Hepatocyte (in vitro differentiated cells): ENCODE measurements at regions not wholly inside any gene's neighbourhood (a gene's known extent, or its start where the extent isn't known, plus 50 kb on each side); places are given as distances from the start of the nearest gene placed in this dataset.

Source experiments
- DNase-seq: peaks from one replicate; pipeline ENCODE4 v3.0.0-alpha.2; 2016; ENCODE audit warnings: low spot score
- H2AFZ ChIP-seq: fragments of 200-600 bp; sonication (generic); 2 replicates; pipeline ENCODE4 v1.6.0; 2016; ENCODE audit warnings: antibody characterized with exemption, mild to moderate bottlenecking
- H3K27ac ChIP-seq: fragments of 200-600 bp; sonication (generic); 2 replicates; pipeline ENCODE4 v1.5.1; 2016; ENCODE audit warnings: mild to moderate bottlenecking
- H3K27me3 ChIP-seq: fragments of 200-600 bp; sonication (generic); 2 replicates; pipeline ENCODE4 v1.6.1; 2016
- H3K36me3 ChIP-seq: fragments of 200-600 bp; sonication (generic); replicated peaks from 2 replicates; pipeline ENCODE4 v1.5.1; 2016; ENCODE audit warnings: low read depth; ENCODE audit not compliant: insufficient read depth
- H3K4me1 ChIP-seq: fragments of 200-600 bp; sonication (generic); 2 replicates; pipeline ENCODE4 v1.5.1; 2016; ENCODE audit warnings: mild to moderate bottlenecking, moderate library complexity; ENCODE audit not compliant: insufficient read depth
- H3K4me2 ChIP-seq: fragments of 200-600 bp; sonication (generic); 2 replicates; pipeline ENCODE4 v1.6.0; 2016
- H3K4me3 ChIP-seq: fragments of 200-600 bp; sonication (generic); 2 replicates; pipeline ENCODE4 v1.5.1; 2016; ENCODE audit warnings: mild to moderate bottlenecking
- H3K79me2 ChIP-seq: fragments of 200-600 bp; sonication (generic); 2 replicates; pipeline ENCODE4 v1.6.0; 2017; ENCODE audit warnings: mild to moderate bottlenecking
- H3K9me2 ChIP-seq: fragments of 200-600 bp; sonication (generic); replicated peaks from 2 replicates; pipeline ENCODE4 v1.6.0; 2017; ENCODE audit warnings: mild to moderate bottlenecking; ENCODE audit not compliant: insufficient read depth
- H3K9me3 ChIP-seq: fragments of 200-600 bp; sonication (generic); 2 replicates; pipeline ENCODE4 v1.5.1; 2016; ENCODE audit warnings: low read depth, mild to moderate bottlenecking
- H4K20me1 ChIP-seq: fragments of 200-600 bp; sonication (generic); 2 replicates; pipeline ENCODE4 v1.6.0; 2016; ENCODE audit warnings: mild to moderate bottlenecking; ENCODE audit not compliant: insufficient read depth, poor library complexity, severe bottlenecking
- CTCF ChIP-seq: fragments of 200-600 bp; sonication (generic); IDR thresholded peaks from 2 replicates; pipeline ENCODE4 v1.5.1; 2016; ENCODE audit warnings: antibody characterized with exemption, mild to moderate bottlenecking; ENCODE audit not compliant: poor library complexity
- EZH2 ChIP-seq: fragments of 200-600 bp; sonication (generic); IDR thresholded peaks from 2 replicates; pipeline ENCODE4 v1.6.1; 2016; ENCODE audit warnings: antibody characterized with exemption, mild to moderate bottlenecking, borderline replicate concordance
- EZH2phosphoT487 ChIP-seq: fragments of 200-600 bp; sonication (generic); IDR thresholded peaks from one replicate; pipeline ENCODE4 v1.6.1; 2018; ENCODE audit warnings: antibody characterized with exemption, mild to moderate bottlenecking, low read depth, moderate library complexity; ENCODE audit not compliant: unreplicated experiment, severe bottlenecking
- WGBS: methylation state at CpG from one replicate; pipeline ENCODE4 v1.1.6; 2016; ENCODE audit warnings: low lambda C conversion rate; ENCODE audit errors: missing lambda C conversion rate; 5-methylcytosine and 5-hydroxymethylcytosine counted together

GRCh38 chr3:178392511-178392926 lies 143.7 kb upstream of the KCNMB2 start:
- Histone ChIP-seq H3K79me2 (no peaks in the 10 kb centered on the region), H3K27me3 (no peaks in the 10 kb centered on the region), H3K4me3 (no peak overlapping the region), H3K27ac (no peak overlapping the region), H2AFZ (no peak overlapping the region), H3K36me3 (no peaks in the 10 kb centered on the region), H4K20me1 (no peaks in the 10 kb centered on the region), H3K4me1 (no peaks in the 10 kb centered on the region), H3K9me2 (no peaks in the 10 kb centered on the region), H3K9me3 (no peaks in the 10 kb centered on the region), H3K4me2 (no peak overlapping the region)
- DNase-seq: no peak
- TF ChIP-seq EZH2phosphoT487: no peak
- TF ChIP-seq EZH2: no peak
- no peak for TF ChIP-seq CTCF
- 55% methylated on average over 1 of the region's 1 CpG for WGBS

GRCh38 chr3:178393146-178393545 lies 143.1 kb upstream of the KCNMB2 start:
- H2AFZ ChIP-seq: no peak overlapping the region
- H3K79me2 ChIP-seq: no peaks in the 10 kb centered on the region
- H4K20me1 ChIP-seq: no peaks in the 10 kb centered on the region
- no peaks in the 10 kb centered on the region for H3K9me3 ChIP-seq
- no peak overlapping the region for H3K27ac ChIP-seq
- H3K9me2 ChIP-seq: no peaks in the 10 kb centered on the region
- no peak overlapping the region for H3K4me2 ChIP-seq
- DNase-seq: no peak
- no peak for TF ChIP-seq CTCF
- TF ChIP-seq EZH2phosphoT487: no peak
- no peak for TF ChIP-seq EZH2
- H3K4me3 ChIP-seq: no peak overlapping the region
- 50% methylated on average over 1 of the region's 1 CpG for WGBS
- H3K27me3 ChIP-seq: no peaks in the 10 kb centered on the region
- no peaks in the 10 kb centered on the region for H3K36me3 ChIP-seq
- H3K4me1 ChIP-seq: no peaks in the 10 kb centered on the region

- no peak for TF ChIP-seq CTCF
- no peak for TF ChIP-seq EZH2
- TF ChIP-seq EZH2phosphoT487: no peak
- no peaks in the 10 kb centered on the region for H3K9me3 ChIP-seq
- no peaks in the 10 kb centered on the region for H3K36me3 ChIP-seq
- DNase-seq: no peak
- H2AFZ ChIP-seq: no peak overlapping the region
- H3K79me2 ChIP-seq: no peaks in the 10 kb centered on the region
- no peak overlapping the region for H3K4me2 ChIP-seq
- H4K20me1 ChIP-seq: no peaks in the 10 kb centered on the region
- H3K4me1 ChIP-seq: no peaks in the 10 kb centered on the region
- no peak overlapping the region for H3K4me3 ChIP-seq
- H3K9me2 ChIP-seq: no peaks in the 10 kb centered on the region
- H3K27ac ChIP-seq: no peak overlapping the region
- no peaks in the 10 kb centered on the region for H3K27me3 ChIP-seq
These were observed 142.4 kb upstream of the KCNMB2 start for GRCh38 chr3:178393824-178394223.

- H3K4me2 ChIP-seq: no peak overlapping the region
These were observed 139.9 kb upstream of the KCNMB2 start for GRCh38 chr3:178396318-178396717.

More at GRCh38 chr3:178396318-178396717, 139.9 kb upstream of the KCNMB2 start:
- no peaks in the 10 kb centered on the region for H3K9me3 ChIP-seq
- no peaks in the 10 kb centered on the region for H3K9me2 ChIP-seq
- no peaks in the 10 kb centered on the region for H3K36me3 ChIP-seq
- H3K27ac ChIP-seq: no peak overlapping the region
- no peaks in the 10 kb centered on the region for H3K4me1 ChIP-seq
- DNase-seq: no peak
- WGBS: 94% methylated on average over 2 of the region's 2 CpGs
- no peaks in the 10 kb centered on the region for H3K27me3 ChIP-seq
- no peaks in the 10 kb centered on the region for H3K79me2 ChIP-seq
- no peak overlapping the region for H3K4me3 ChIP-seq
- no peaks in the 10 kb centered on the region for H4K20me1 ChIP-seq
- no peak overlapping the region for H2AFZ ChIP-seq
- no peak for TF ChIP-seq EZH2phosphoT487
